ENCODE measurements at regions not wholly inside any gene's neighbourhood (a gene's known extent, or its start where the extent isn't known, plus 50 kb on each side); places are given as distances from the start of the nearest gene placed in this dataset.

DNA sequence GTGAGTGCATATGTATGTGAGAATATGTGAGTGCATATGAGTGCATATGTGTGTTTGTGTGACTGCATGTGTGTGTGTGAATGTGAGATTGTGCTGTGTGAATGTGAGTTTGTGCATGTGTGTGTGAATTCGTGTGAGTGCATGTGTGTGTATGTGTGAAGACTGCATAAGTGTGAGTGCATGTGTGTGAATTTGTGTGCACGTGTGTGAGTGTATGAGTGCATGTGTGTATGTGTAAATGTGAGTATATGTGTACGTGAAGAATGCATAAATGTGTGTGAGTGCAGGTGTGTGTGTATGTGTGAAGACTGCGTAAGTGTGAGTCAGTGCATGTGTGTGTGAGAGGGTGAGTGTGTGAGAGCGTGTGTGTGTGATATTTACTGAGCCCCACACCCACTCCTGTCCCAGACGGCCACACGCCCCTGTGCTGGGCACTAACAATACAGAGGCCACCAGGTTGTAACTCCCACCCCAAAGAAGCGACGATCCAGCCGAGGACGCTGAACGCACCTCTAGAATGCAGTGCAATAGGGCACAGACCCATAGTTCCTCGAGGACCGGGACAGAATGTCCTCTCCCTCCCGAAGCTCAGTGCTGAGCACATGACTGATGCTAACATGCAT, 97.8 kb downstream of the C16orf95 start:
- no peak for TF ChIP-seq SUZ12 (IDR thresholded peaks at IDR 0.05; ENCODE audit: extremely low read depth, insufficient read depth, insufficient read length)
- TF ChIP-seq YY1 (IDR thresholded peaks at IDR 0.05; ENCODE audit: insufficient read depth, insufficient read length), result no peak
- TF ChIP-seq ZNF274 (IDR thresholded peaks at IDR 0.05; ENCODE audit: low read depth, low read length), result no peak
- no peaks in the 10 kb centered on the region for H3K36me3 ChIP-seq (ENCODE audit: insufficient read depth, insufficient read length, low read length)
- H3K27me3 ChIP-seq (ENCODE audit: insufficient read depth, insufficient read length), result no peaks in the 10 kb centered on the region
- H3K4me3 ChIP-seq (ENCODE audit: insufficient read length, low read depth), result no peak overlapping the region
- no peak overlapping the region for H3K9ac ChIP-seq (ENCODE audit: insufficient read length, low read depth)
- no peaks in the 10 kb centered on the region for H3K4me1 ChIP-seq (ENCODE audit: insufficient read depth, insufficient read length)
- DNase-seq (ENCODE audit: low read depth, low spot score), result no peak
- peaks cover 7% of the 10 kb centered on the region; the same call in 1 of the 2 replicates for H3K9me3 ChIP-seq (ENCODE audit: insufficient read depth, low read length)

DNA sequence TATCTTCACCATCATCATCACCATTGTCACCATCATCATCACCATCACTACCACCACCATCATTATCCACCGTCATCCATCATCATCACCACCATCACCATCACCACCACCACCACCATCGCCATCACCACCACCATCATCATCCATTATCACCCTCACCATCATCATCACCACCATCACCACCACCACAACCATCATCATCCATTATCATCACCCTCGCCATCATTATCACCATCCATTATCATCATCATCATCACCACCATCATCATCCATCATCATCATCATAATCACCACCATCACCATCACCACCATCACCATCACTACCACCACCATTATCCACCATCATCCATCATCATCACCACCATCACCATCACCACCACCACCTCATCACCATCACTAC, 95.6 kb downstream of the C16orf95 start:
- no peaks in the 10 kb centered on the region for H3K4me1 ChIP-seq (ENCODE audit: insufficient read depth, insufficient read length)
- H3K4me3 ChIP-seq (ENCODE audit: insufficient read length, low read depth), result no peak overlapping the region
- no peaks in the 10 kb centered on the region for H3K27me3 ChIP-seq (ENCODE audit: insufficient read depth, insufficient read length)
- H3K9me3 ChIP-seq (ENCODE audit: insufficient read depth, low read length), result no peaks in the 10 kb centered on the region
- DNase-seq (ENCODE audit: low read depth, low spot score), result no peak
- TF ChIP-seq SUZ12 (IDR thresholded peaks at IDR 0.05; ENCODE audit: extremely low read depth, insufficient read depth, insufficient read length), result no peak
- TF ChIP-seq YY1 (IDR thresholded peaks at IDR 0.05; ENCODE audit: insufficient read depth, insufficient read length), result no peak
- TF ChIP-seq ZNF274 (IDR thresholded peaks at IDR 0.05; ENCODE audit: low read depth, low read length), result no peak
- no peak overlapping the region for H3K9ac ChIP-seq (ENCODE audit: insufficient read length, low read depth)
- H3K36me3 ChIP-seq (ENCODE audit: insufficient read depth, insufficient read length, low read length), result no peaks in the 10 kb centered on the region

DNA sequence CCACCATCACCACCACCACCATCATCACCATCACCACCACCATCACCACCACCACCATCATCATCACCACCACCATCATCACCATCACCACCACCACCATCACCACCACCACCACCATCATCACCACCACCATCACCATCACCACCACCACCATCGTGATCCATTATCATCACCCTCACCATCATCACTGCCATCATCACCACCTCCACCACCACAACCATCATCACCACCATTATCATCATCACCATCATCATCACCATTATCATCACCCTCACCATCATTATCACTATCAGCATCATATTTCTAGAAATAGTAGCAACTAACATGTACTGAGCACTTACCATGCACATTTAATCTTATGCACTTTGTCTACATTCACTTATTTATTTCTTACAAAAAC, 94.9 kb downstream of the C16orf95 start:
- H3K9me3 ChIP-seq (ENCODE audit: insufficient read depth, low read length), result no peaks in the 10 kb centered on the region
- H3K36me3 ChIP-seq (ENCODE audit: insufficient read depth, insufficient read length, low read length), result no peaks in the 10 kb centered on the region
- no peak for TF ChIP-seq SUZ12 (IDR thresholded peaks at IDR 0.05; ENCODE audit: extremely low read depth, insufficient read depth, insufficient read length)
- TF ChIP-seq ZNF274 (IDR thresholded peaks at IDR 0.05; ENCODE audit: low read depth, low read length), result no peak
- no peak for TF ChIP-seq YY1 (IDR thresholded peaks at IDR 0.05; ENCODE audit: insufficient read depth, insufficient read length)
- H3K4me1 ChIP-seq (ENCODE audit: insufficient read depth, insufficient read length), result no peaks in the 10 kb centered on the region
- DNase-seq (ENCODE audit: low read depth, low spot score), result no peak
- no peak overlapping the region for H3K9ac ChIP-seq (ENCODE audit: insufficient read length, low read depth)
- H3K4me3 ChIP-seq (ENCODE audit: insufficient read length, low read depth), result no peak overlapping the region
- H3K27me3 ChIP-seq (ENCODE audit: insufficient read depth, insufficient read length), result no peaks in the 10 kb centered on the region

DNA sequence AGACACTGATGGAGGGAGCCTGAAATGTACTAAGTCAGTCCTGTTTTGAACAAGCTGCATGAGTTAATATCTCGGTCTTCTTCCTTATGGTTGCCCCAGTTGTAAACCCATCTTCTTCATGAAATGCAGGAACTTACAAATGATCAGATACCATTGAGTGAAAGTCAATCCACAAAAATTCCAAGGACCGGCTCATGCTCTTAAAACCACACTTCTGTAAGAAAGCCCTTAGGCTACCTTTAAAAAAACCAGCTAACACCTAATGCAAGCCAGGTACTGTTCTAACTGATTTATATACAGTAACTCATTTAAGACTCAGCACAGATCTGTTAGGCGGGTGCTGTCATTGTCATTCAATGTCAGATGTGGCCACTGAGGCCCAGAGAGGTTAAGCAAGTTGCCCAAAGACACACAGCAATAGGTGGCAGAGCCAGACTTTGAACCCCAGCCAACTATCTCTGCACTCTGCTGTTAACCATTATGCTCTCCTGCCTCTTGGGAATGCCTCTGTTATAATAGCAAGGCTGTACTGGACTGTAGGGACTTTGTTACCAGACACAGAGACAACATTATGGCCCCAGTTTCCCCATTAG, 93.4 kb downstream of the C16orf95 start:
- Histone ChIP-seq H3K9ac (ENCODE audit: insufficient read length, low read depth) (no peak overlapping the region), H3K27me3 (ENCODE audit: insufficient read depth, insufficient read length) (no peaks in the 10 kb centered on the region), H3K4me1 (ENCODE audit: insufficient read depth, insufficient read length) (peaks cover 3% of the 10 kb centered on the region), H3K4me3 (ENCODE audit: insufficient read length, low read depth) (no peak overlapping the region), H3K36me3 (ENCODE audit: insufficient read depth, insufficient read length, low read length) (no peaks in the 10 kb centered on the region), H3K9me3 (ENCODE audit: insufficient read depth, low read length) (no peaks in the 10 kb centered on the region)
- no peak for DNase-seq (ENCODE audit: low read depth, low spot score)
- TF ChIP-seq ZNF274 (IDR thresholded peaks at IDR 0.05; ENCODE audit: low read depth, low read length) (no peak), SUZ12 (IDR thresholded peaks at IDR 0.05; ENCODE audit: extremely low read depth, insufficient read depth, insufficient read length) (no peak), YY1 (IDR thresholded peaks at IDR 0.05; ENCODE audit: insufficient read depth, insufficient read length) (no peak)

DNA sequence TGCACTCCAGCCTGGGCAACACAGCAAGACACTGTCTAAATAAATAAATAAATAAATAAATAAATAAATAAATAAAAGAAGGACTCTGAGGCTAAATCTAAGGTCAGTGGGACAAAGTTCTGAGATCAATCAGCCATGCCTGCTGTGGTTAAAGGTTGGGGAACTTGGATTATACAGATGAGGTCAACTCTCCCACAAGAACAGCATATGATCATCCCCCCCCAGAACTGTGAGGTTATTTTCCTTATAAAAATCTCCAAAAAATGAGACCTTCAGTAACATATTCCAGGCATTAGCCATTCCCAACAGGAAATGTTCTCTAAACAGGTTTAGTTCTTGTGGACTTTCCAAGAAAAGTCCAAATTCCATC, 90.3 kb downstream of the C16orf95 start:
- H3K4me1 ChIP-seq (ENCODE audit: insufficient read depth, insufficient read length), result peaks cover 3% of the 10 kb centered on the region
- TF ChIP-seq YY1 (IDR thresholded peaks at IDR 0.05; ENCODE audit: insufficient read depth, insufficient read length), result no peak
- no peak for TF ChIP-seq SUZ12 (IDR thresholded peaks at IDR 0.05; ENCODE audit: extremely low read depth, insufficient read depth, insufficient read length)
- no peak for TF ChIP-seq ZNF274 (IDR thresholded peaks at IDR 0.05; ENCODE audit: low read depth, low read length)
- no peaks in the 10 kb centered on the region for H3K27me3 ChIP-seq (ENCODE audit: insufficient read depth, insufficient read length)
- peaks cover 1% of the 10 kb centered on the region; the same call in 1 of the 2 replicates for H3K9me3 ChIP-seq (ENCODE audit: insufficient read depth, low read length)
- no peak overlapping the region for H3K9ac ChIP-seq (ENCODE audit: insufficient read length, low read depth)
- H3K36me3 ChIP-seq (ENCODE audit: insufficient read depth, insufficient read length, low read length), result no peaks in the 10 kb centered on the region
- H3K4me3 ChIP-seq (ENCODE audit: insufficient read length, low read depth), result no peak overlapping the region
- no peak for DNase-seq (ENCODE audit: low read depth, low spot score)

DNA sequence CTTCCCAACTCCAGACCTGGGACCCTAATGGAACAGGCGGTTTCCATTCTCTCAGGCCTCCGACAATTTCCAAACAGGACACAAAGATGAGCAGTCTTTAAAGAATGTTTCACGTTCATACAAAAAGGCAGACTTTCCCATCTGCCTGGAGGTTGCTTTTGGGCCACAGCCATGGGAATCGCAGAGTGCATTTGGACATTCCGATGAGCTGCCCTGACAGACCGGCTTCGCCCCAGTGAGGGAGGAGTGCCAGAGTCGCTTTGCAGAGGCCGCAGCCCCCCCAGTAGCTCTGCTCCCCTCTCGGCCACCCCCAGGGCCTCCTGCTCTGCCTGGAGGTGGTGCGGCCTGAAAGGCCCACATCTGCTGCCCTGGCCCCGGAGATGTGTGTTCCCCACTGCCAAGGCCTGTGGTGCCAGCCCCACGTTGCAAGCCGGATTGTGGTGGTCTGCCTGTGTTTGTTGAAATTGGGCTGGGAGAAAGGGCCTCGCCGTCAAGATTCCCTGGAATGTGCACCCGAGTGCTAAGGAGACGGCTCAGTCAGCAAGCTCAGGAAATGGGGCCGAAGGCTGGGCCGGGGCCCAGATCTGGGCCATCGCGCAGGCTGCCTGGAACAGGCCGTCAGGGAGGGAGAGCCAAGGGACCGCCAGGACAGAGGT, 89.8 kb downstream of the C16orf95 start:
- Histone ChIP-seq H3K27me3 (ENCODE audit: insufficient read depth, insufficient read length) (no peaks in the 10 kb centered on the region), H3K9ac (ENCODE audit: insufficient read length, low read depth) (no peak overlapping the region), H3K4me3 (ENCODE audit: insufficient read length, low read depth) (no peak overlapping the region), H3K9me3 (ENCODE audit: insufficient read depth, low read length) (peaks cover 6% of the 10 kb centered on the region; the same call in 1 of the 2 replicates), H3K4me1 (ENCODE audit: insufficient read depth, insufficient read length) (peaks cover 3% of the 10 kb centered on the region), H3K36me3 (ENCODE audit: insufficient read depth, insufficient read length, low read length) (no peaks in the 10 kb centered on the region)
- no peak for DNase-seq (ENCODE audit: low read depth, low spot score)
- no peak for TF ChIP-seq ZNF274 (IDR thresholded peaks at IDR 0.05; ENCODE audit: low read depth, low read length)
- no peak for TF ChIP-seq SUZ12 (IDR thresholded peaks at IDR 0.05; ENCODE audit: extremely low read depth, insufficient read depth, insufficient read length)
- no peak for TF ChIP-seq YY1 (IDR thresholded peaks at IDR 0.05; ENCODE audit: insufficient read depth, insufficient read length)

DNA sequence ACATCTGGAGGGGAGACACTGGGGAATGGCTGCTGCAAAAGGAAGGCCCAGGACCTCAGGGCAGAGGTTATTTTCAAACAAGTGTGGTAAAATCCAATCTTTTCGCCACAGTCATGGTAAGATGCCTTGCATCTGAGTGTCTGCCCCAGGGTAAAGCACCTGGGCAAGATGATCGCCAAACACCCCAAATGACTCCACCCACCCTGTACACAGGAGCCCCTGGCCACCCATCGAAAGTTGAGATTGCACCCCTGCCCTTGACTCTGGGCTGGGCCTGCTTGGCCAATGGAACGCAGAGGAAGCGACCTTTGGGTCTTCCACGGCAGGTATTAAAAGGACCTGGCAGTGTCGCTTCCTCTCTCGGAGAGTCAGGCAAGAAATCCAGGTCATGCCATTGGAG, 88.8 kb downstream of the C16orf95 start:
- Histone ChIP-seq H3K4me3 (ENCODE audit: insufficient read length, low read depth) (no peak overlapping the region), H3K4me1 (ENCODE audit: insufficient read depth, insufficient read length) (peaks cover 3% of the 10 kb centered on the region), H3K27me3 (ENCODE audit: insufficient read depth, insufficient read length) (no peaks in the 10 kb centered on the region), H3K9ac (ENCODE audit: insufficient read length, low read depth) (no peak overlapping the region), H3K9me3 (ENCODE audit: insufficient read depth, low read length) (peaks cover 9% of the 10 kb centered on the region; the same call in 1 of the 2 replicates), H3K36me3 (ENCODE audit: insufficient read depth, insufficient read length, low read length) (no peaks in the 10 kb centered on the region)
- no peak for DNase-seq (ENCODE audit: low read depth, low spot score)
- TF ChIP-seq ZNF274 (IDR thresholded peaks at IDR 0.05; ENCODE audit: low read depth, low read length), result no peak
- TF ChIP-seq SUZ12 (IDR thresholded peaks at IDR 0.05; ENCODE audit: extremely low read depth, insufficient read depth, insufficient read length), result no peak
- no peak for TF ChIP-seq YY1 (IDR thresholded peaks at IDR 0.05; ENCODE audit: insufficient read depth, insufficient read length)
